ENCODE measurements at regions not wholly inside any gene's neighbourhood (a gene's known extent, or its start where the extent isn't known, plus 50 kb on each side); places are given as distances from the start of the nearest gene placed in this dataset.

- WGBS (ENCODE audit: insufficient coverage, low coverage, missing lambda C conversion rate) = 0% methylated on average over 2 of the region's 3 CpGs
- H3K27me3 ChIP-seq (ENCODE audit: control insufficient read depth in 2 of 2, insufficient read depth in 2 of 2, low read length in 2 of 2) = no peaks in the 10 kb centered on the region
- H2AFZ ChIP-seq (ENCODE audit: low read depth, low read length) = no peak overlapping the region
- no peak for TF ChIP-seq PHF21A (IDR thresholded peaks at IDR 0.05; ENCODE audit: borderline replicate concordance, low read depth)
- no peak for TF ChIP-seq ZNF512 (tag; IDR thresholded peaks at IDR 0.05)
- no peak for TF ChIP-seq ARID3A (IDR thresholded peaks at IDR 0.05; ENCODE audit: borderline replicate concordance, low read depth, low read length)
- no peak for TF ChIP-seq MLX (CRISPR knock-in tag; conservative IDR thresholded peaks at IDR 0.05)
- TF ChIP-seq RERE (CRISPR knock-in tag; IDR thresholded peaks at IDR 0.05; ENCODE audit: borderline replicate concordance) = no peak
- TF ChIP-seq ZC3H4 (CRISPR knock-in tag; IDR thresholded peaks at IDR 0.05; ENCODE audit: borderline replicate concordance) = no peak
- no peak for TF ChIP-seq ATF2 (CRISPR knock-in tag; IDR thresholded peaks at IDR 0.05)
- no peak for TF ChIP-seq TRIM25 (IDR thresholded peaks at IDR 0.05; ENCODE audit: borderline replicate concordance)
- TF ChIP-seq ELF1 (tag; IDR thresholded peaks at IDR 0.05) = no peak
These were observed 543.1 kb downstream of the TLE1 start for GRCh38 chr9:81146241-81146640.

More at GRCh38 chr9:81146241-81146640, 543.1 kb downstream of the TLE1 start:
- Histone ChIP-seq H3K36me3 (ENCODE audit: control insufficient read depth, insufficient read depth, low read length) (no peaks in the 10 kb centered on the region), H4K20me1 (replicated peaks; ENCODE audit: control insufficient read depth, insufficient read depth, low read length) (no peaks in the 10 kb centered on the region), H3K79me2 (ENCODE audit: control insufficient read depth, insufficient read depth, low read length) (no peaks in the 10 kb centered on the region), H3K4me3 (no peak overlapping the region), H3K27ac (ENCODE audit: extremely low read depth, low read depth, low read length) (no peak overlapping the region), H3K9me3 (replicated peaks; ENCODE audit: control insufficient read depth, insufficient read depth, low read depth, low read length) (no peaks in the 10 kb centered on the region), H3K9me1 (ENCODE audit: control insufficient read depth, insufficient read depth, low read length) (no peaks in the 10 kb centered on the region), H3K4me2 (ENCODE audit: insufficient read depth, low read length) (no peak overlapping the region), H3K9ac (ENCODE audit: insufficient read depth in 1 of 2, low read depth in 2 of 2, low read length in 2 of 2) (no peak overlapping the region), H3K4me1 (replicated peaks in 1 of 2; ENCODE audit: control insufficient read depth in 2 of 2, insufficient read depth in 2 of 2, low read length in 2 of 2) (no peaks in the 10 kb centered on the region)
- in situ Hi-C loops (cut with MboI) (no loop called here), intact Hi-C loops (cut with micrococcal nuclease) (no loop called here)
- DNase-seq (ENCODE audit: extremely low read depth in 1 of 4, low spot score in 3 of 4) = no peak
- ChIA-PET POLR2A (no interaction called here), CTCF (ENCODE audit: low intra/inter-chr PET ratio) (no interaction called here)
- no peak for FAIRE-seq
- BruUV-seq (replicated peaks) = no TSS peak
- no peak for ATAC-seq
